Choroid plexus epithelial cell (primary cell): ENCODE measurements at regions not wholly inside any gene's neighbourhood (a gene's known extent, or its start where the extent isn't known, plus 50 kb on each side); places are given as distances from the start of the nearest gene placed in this dataset.

Source experiments
- DNase-seq: peaks from one replicate; pipeline ENCODE4 v3.0.0-alpha.2; 2010; ENCODE audit warnings: low read depth
- H3K4me3 ChIP-seq: 2 replicates; pipeline ENCODE4 v1.5.1; 2011; ENCODE audit warnings: low read depth, mild to moderate bottlenecking, control low read depth, low read length, moderate library complexity
- TF ChIP-seq, protein P1 (sequence below): conservative IDR thresholded peaks from 2 replicates; pipeline ENCODE4 v1.5.1; 2011; ENCODE audit warnings: low read depth, mild to moderate bottlenecking, control low read depth, inconsistent platforms, low read length, moderate library complexity

DNA sequence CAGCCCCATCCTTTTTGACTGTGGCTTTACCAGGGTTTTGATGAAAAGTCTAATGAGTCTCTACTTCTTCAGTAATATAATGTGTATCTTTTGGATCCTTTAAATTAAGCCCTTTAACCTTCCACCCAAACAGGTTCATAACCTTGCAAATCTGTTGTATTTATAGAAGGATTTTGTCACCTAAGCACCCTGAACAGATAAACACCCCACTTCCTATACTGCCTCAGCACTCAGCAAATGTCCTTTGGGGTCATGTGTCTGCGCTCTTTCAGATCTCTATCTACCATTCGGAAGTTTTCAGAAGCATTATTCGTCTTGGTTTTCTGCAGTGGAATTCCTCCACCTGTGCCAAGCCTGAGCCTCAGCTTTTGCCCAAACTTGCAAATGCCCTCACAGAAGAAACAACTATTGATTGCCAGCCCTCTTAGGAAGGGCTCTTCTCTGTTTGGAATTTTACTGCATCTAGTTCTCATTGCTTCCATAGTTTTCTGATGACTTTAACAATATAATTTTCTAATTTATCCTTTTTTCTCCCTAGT is 214.8 kb upstream of the KCNJ16 start:
- TF ChIP-seq, protein P1, sequence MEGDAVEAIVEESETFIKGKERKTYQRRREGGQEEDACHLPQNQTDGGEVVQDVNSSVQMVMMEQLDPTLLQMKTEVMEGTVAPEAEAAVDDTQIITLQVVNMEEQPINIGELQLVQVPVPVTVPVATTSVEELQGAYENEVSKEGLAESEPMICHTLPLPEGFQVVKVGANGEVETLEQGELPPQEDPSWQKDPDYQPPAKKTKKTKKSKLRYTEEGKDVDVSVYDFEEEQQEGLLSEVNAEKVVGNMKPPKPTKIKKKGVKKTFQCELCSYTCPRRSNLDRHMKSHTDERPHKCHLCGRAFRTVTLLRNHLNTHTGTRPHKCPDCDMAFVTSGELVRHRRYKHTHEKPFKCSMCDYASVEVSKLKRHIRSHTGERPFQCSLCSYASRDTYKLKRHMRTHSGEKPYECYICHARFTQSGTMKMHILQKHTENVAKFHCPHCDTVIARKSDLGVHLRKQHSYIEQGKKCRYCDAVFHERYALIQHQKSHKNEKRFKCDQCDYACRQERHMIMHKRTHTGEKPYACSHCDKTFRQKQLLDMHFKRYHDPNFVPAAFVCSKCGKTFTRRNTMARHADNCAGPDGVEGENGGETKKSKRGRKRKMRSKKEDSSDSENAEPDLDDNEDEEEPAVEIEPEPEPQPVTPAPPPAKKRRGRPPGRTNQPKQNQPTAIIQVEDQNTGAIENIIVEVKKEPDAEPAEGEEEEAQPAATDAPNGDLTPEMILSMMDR, result no peak
- no peak for DNase-seq
- H3K4me3 ChIP-seq, result no peak overlapping the region

DNA sequence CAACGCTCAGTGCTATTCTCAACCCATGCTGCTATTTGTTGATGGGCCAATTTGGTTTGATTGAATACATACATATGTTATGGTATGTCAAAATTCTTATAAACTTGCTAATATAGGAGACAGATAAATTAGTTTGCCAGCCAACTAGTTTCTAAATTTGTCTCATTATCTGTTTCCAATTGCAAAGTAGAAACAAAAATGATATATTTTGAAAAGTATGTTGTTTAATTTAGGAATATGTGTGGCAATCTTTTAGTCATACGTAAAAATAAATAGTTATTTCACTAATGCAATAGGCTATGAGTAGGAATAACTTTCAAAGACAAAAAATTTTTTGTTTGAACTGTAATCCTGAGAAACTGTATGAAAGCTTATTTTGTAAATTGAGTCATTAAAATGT is 210.6 kb upstream of the KCNJ16 start:
- TF ChIP-seq, protein P1, result no peak
- no peak overlapping the region for H3K4me3 ChIP-seq
- no peak for DNase-seq

DNA sequence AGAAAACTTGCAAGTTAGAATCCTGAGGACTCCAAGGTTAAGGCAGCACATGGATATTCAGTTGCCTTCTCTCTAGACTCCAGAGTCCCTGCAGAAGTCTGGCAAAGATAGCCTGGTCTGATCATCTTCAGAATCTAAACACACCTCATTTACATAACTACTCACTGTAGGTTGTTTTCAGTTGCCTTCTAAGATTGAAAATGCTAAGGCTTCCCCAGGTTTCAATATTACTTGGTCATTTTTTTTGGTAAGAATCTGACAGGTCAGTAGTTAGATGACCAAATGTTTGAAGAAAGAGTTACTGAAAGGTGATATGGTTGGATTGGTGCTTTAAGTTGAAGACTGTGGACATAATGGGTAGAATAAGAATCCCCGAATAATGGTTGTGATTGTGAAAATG is 205.4 kb upstream of the KCNJ16 start:
- TF ChIP-seq, protein P1, result no peak
- H3K4me3 ChIP-seq, result no peak overlapping the region
- DNase-seq, result no peak

DNA sequence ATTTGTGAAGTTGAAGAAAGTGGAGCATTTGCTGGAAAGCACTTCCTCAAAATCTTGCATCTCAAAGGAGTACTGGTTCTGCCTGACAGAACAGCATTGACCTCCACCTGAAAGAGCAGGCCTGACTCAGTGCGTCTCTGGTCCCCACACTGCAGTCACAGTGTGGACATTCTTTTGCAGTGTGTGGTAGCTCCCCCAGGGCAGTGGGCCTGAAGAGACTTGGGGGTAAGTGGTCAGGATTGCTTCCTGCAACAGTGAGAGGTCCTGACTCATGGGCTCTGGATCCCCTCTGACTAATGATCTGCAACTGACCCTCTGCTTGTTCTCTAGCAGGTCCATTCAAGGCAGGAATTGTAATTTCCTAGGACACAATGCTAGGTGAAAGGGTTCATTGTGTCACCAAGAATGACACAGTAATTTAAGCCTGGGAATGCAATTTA is 204.9 kb upstream of the KCNJ16 start:
- H3K4me3 ChIP-seq, result no peak overlapping the region
- TF ChIP-seq, protein P1, result no peak
- peak; percentile 44 for DNase-seq

DNA sequence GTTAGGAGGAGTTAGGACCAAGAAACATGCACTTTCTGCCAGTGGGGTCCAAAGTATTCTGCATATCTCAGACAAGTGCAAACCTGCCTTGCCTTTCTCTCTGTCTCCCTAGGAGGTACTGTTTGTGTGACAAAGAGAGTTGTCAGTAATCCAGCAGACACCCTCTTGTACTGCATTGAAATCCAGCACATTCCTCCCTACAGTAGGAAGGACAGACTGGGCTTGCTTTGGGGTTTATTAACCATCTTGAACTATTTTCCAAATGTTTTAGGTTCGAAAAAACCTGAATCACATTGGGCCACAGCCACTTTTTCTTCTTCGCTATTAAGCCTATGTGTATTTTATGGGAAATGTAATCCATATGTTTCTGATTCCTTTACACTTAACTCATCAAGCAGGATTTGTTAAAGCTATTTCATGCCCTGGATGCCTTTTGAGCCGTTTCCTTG is 204.2 kb upstream of the KCNJ16 start:
- TF ChIP-seq, protein P1, result no peak
- peak; percentile 34 for DNase-seq
- no peak overlapping the region for H3K4me3 ChIP-seq

DNA sequence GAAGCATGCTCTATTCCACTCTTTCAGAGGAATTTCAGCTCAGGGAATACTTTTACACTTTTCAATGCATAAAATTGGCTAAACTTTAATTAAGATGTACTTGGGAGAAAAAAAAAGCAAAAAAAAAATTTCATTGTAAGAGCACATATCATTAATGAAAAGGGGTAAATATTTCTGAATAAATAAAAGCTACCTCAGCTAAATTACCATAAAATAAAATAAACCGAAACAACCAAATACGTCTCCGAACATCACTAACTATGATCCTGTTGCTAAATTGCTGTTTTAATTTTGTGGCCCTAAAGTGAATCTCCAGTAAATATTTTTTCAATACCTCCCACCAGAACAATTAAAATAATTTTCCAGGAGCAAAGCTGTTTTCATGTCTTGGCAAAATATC is 203.7 kb upstream of the KCNJ16 start:
- TF ChIP-seq, protein P1, result no peak
- H3K4me3 ChIP-seq, result no peak overlapping the region
- no peak for DNase-seq

DNA sequence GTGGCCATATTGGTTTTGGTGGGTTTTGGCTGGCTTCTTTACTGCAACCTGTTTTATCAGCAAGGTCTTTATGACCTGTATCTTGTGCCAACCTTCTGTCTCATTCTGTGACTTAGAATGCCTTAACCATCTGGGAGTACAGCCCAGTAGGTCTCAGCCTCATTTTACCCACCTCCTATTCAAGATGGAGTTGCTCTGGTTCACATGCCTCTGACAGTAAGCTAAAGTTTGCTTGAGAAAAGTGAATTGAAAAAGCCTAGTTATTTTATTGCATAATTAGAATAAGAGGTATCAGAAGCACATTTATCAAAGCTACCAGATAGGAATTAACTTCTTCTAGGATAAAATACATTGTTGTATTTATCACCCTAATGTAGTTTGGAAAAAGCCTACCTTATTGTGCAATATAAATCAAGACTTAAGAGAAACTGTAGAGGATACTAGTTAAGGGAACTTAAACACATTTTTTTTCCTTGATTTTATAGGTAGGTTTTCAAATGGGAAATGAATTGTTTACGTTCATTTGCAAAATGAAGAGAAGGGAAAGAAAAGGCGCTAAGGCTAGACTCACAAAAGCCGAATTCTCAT is 202.3 kb upstream of the KCNJ16 start:
- TF ChIP-seq, protein P1, result no peak
- no peak overlapping the region for H3K4me3 ChIP-seq
- DNase-seq, result no peak
